ENCODE measurements at regions not wholly inside any gene's neighbourhood (a gene's known extent, or its start where the extent isn't known, plus 50 kb on each side); places are given as distances from the start of the nearest gene placed in this dataset.

- H3K36me3 ChIP-seq (ENCODE audit: control insufficient read depth, insufficient read depth, low read length), result no peaks in the 10 kb centered on the region
- no peak overlapping the region for H3K4me3 ChIP-seq (ENCODE audit: low read length)
- no peaks in the 10 kb centered on the region for H3K9me3 ChIP-seq (ENCODE audit: control insufficient read depth, low read length)
- H3K27me3 ChIP-seq (ENCODE audit: control insufficient read depth, insufficient read depth, low read length), result no peaks in the 10 kb centered on the region
- H3K9ac ChIP-seq (ENCODE audit: low read length), result no peak overlapping the region
- H3K4me1 ChIP-seq (ENCODE audit: control insufficient read depth, insufficient read depth, low read length), result no peaks in the 10 kb centered on the region
Measured at GRCh38 chr9:86893811-86894490, 53.4 kb downstream of the GAS1 start.

GRCh38 chr9:86892576-86892975 lies 54.7 kb downstream of the GAS1 start:
- no peaks in the 10 kb centered on the region for H3K27me3 ChIP-seq (ENCODE audit: control insufficient read depth, insufficient read depth, low read length)
- H3K4me1 ChIP-seq (ENCODE audit: control insufficient read depth, insufficient read depth, low read length), result no peaks in the 10 kb centered on the region
- no peaks in the 10 kb centered on the region for H3K9me3 ChIP-seq (ENCODE audit: control insufficient read depth, low read length)
- H3K4me3 ChIP-seq (ENCODE audit: low read length), result no peak overlapping the region
- H3K36me3 ChIP-seq (ENCODE audit: control insufficient read depth, insufficient read depth, low read length), result no peaks in the 10 kb centered on the region
- no peak overlapping the region for H3K9ac ChIP-seq (ENCODE audit: low read length)

- Histone ChIP-seq H3K9ac (ENCODE audit: low read length) (no peak overlapping the region), H3K9me3 (ENCODE audit: control insufficient read depth, low read length) (no peaks in the 10 kb centered on the region), H3K4me1 (ENCODE audit: control insufficient read depth, insufficient read depth, low read length) (no peaks in the 10 kb centered on the region), H3K4me3 (ENCODE audit: low read length) (no peak overlapping the region), H3K36me3 (ENCODE audit: control insufficient read depth, insufficient read depth, low read length) (no peaks in the 10 kb centered on the region), H3K27me3 (ENCODE audit: control insufficient read depth, insufficient read depth, low read length) (no peaks in the 10 kb centered on the region)
Measured at GRCh38 chr9:86891886-86892437, 55.3 kb downstream of the GAS1 start.

DNA sequence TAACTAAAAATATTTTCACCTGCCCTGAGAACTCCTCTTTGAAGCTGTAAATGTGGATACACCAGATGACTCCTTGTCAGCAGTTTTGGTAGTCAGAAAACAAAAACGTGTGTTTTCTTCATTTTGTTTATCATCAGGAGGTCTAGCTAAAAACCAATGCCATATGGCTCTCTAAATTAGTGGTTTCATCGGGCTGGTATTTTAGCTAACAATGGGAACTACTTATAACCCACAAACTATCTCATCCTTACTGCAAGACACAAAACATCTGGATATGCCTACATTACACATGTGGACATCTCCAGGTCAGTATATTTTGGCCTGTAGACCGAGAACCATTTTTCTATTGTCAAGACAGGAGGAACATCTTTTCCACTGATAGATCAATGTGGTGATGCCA lies 56.2 kb downstream of the GAS1 start:
- Histone ChIP-seq H3K9me3 (ENCODE audit: control insufficient read depth, low read length) (no peaks in the 10 kb centered on the region), H3K36me3 (ENCODE audit: control insufficient read depth, insufficient read depth, low read length) (no peaks in the 10 kb centered on the region), H3K4me1 (ENCODE audit: control insufficient read depth, insufficient read depth, low read length) (no peaks in the 10 kb centered on the region), H3K27me3 (ENCODE audit: control insufficient read depth, insufficient read depth, low read length) (no peaks in the 10 kb centered on the region), H3K9ac (ENCODE audit: low read length) (no peak overlapping the region), H3K4me3 (ENCODE audit: low read length) (no peak overlapping the region)

DNA sequence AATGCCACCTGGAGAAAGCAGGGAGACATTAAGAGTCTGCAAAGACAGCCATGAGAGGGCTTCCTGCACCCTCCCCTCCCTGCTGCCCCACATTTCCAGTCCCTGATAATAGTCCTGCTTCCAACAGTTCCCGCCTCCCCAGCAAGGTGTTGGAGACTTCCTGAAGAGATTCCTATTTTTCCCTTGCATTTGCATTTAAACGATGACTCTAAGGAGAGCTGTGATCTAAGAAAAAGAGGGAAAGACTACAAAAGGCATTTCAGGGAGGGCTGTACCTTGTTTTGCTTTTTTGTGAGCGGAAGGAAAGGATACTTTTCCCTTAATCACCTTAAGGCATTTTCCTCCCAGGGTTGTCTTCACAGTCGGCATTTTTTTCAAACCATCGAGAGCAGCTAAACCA lies 62.1 kb downstream of the GAS1 start:
- H3K36me3 ChIP-seq (ENCODE audit: control insufficient read depth, insufficient read depth, low read length), result no peaks in the 10 kb centered on the region
- no peaks in the 10 kb centered on the region for H3K4me1 ChIP-seq (ENCODE audit: control insufficient read depth, insufficient read depth, low read length)
- no peaks in the 10 kb centered on the region for H3K27me3 ChIP-seq (ENCODE audit: control insufficient read depth, insufficient read depth, low read length)
- H3K4me3 ChIP-seq (ENCODE audit: low read length), result no peak overlapping the region
- H3K9me3 ChIP-seq (ENCODE audit: control insufficient read depth, low read length), result no peaks in the 10 kb centered on the region
- H3K9ac ChIP-seq (ENCODE audit: low read length), result no peak overlapping the region

GRCh38 chr9:86876621-86877196 lies 70.6 kb downstream of the GAS1 start:
- Histone ChIP-seq H3K4me1 (ENCODE audit: control insufficient read depth, insufficient read depth, low read length) (no peaks in the 10 kb centered on the region), H3K9me3 (ENCODE audit: control insufficient read depth, low read length) (no peaks in the 10 kb centered on the region), H3K4me3 (ENCODE audit: low read length) (no peak overlapping the region), H3K9ac (ENCODE audit: low read length) (no peak overlapping the region), H3K36me3 (ENCODE audit: control insufficient read depth, insufficient read depth, low read length) (no peaks in the 10 kb centered on the region), H3K27me3 (ENCODE audit: control insufficient read depth, insufficient read depth, low read length) (no peaks in the 10 kb centered on the region)

DNA sequence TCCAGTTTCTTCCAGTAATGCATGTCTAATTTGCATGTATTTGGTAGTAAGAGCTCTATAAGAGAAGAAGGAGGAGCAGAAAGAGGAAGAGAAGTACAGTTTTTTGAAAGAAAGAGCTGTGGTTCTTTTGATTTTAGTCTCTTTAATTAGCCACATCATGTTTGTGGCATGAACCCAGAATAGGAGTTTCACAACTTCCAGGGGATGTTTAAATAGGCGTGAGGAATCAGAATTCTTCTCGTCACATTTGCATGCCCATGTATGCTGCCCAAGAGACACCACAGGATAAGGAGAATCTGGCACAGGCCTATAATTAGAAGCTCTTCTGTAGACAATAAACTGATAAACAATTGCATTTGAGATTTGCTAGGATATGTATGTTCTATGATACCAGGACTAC lies 78.7 kb downstream of the GAS1 start:
- Histone ChIP-seq H3K36me3 (ENCODE audit: control insufficient read depth, insufficient read depth, low read length) (no peaks in the 10 kb centered on the region), H3K9me3 (ENCODE audit: control insufficient read depth, low read length) (no peaks in the 10 kb centered on the region), H3K27me3 (ENCODE audit: control insufficient read depth, insufficient read depth, low read length) (no peaks in the 10 kb centered on the region), H3K9ac (ENCODE audit: low read length) (no peak overlapping the region), H3K4me1 (ENCODE audit: control insufficient read depth, insufficient read depth, low read length) (no peaks in the 10 kb centered on the region), H3K4me3 (ENCODE audit: low read length) (no peak overlapping the region)

DNA sequence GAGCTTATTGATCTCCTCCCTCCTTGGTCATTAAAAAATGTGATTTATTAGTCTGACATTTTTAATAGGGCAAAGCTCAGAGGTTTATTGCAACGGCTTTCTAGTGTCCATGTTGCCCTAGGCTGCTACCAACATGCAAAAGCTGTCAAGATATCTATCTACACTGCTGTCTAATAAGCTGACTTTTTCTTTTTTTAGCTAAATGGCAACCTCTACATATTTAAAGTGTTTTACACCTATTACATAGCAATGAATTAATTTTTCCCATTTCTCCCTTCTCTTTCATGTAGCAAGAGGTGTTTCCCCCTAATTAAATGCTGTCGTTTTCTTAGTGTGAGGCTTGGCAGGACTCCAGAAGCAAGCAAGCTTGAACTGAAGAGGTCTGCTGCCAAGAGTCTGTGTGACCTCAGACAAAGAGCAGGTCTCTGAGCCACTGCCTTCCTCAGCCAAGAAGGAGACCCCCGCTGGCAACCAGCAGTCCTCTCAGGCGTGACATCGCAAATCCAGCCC lies 79.4 kb downstream of the GAS1 start:
- Histone ChIP-seq H3K9ac (ENCODE audit: low read length) (no peak overlapping the region), H3K4me1 (ENCODE audit: control insufficient read depth, insufficient read depth, low read length) (no peaks in the 10 kb centered on the region), H3K27me3 (ENCODE audit: control insufficient read depth, insufficient read depth, low read length) (no peaks in the 10 kb centered on the region), H3K4me3 (ENCODE audit: low read length) (no peak overlapping the region), H3K9me3 (ENCODE audit: control insufficient read depth, low read length) (no peaks in the 10 kb centered on the region), H3K36me3 (ENCODE audit: control insufficient read depth, insufficient read depth, low read length) (no peaks in the 10 kb centered on the region)

- Histone ChIP-seq H3K27me3 (ENCODE audit: control insufficient read depth, insufficient read depth, low read length) (no peaks in the 10 kb centered on the region), H3K4me3 (ENCODE audit: low read length) (no peak overlapping the region), H3K4me1 (ENCODE audit: control insufficient read depth, insufficient read depth, low read length) (no peaks in the 10 kb centered on the region), H3K9me3 (ENCODE audit: control insufficient read depth, low read length) (no peaks in the 10 kb centered on the region), H3K36me3 (ENCODE audit: control insufficient read depth, insufficient read depth, low read length) (no peaks in the 10 kb centered on the region), H3K9ac (ENCODE audit: low read length) (no peak overlapping the region)
Measured at GRCh38 chr9:86865952-86866351, 81.4 kb downstream of the GAS1 start.

- Histone ChIP-seq H3K9me3 (ENCODE audit: control insufficient read depth, low read length) (no peaks in the 10 kb centered on the region), H3K4me3 (ENCODE audit: low read length) (no peak overlapping the region), H3K9ac (ENCODE audit: low read length) (no peak overlapping the region), H3K4me1 (ENCODE audit: control insufficient read depth, insufficient read depth, low read length) (no peaks in the 10 kb centered on the region), H3K27me3 (ENCODE audit: control insufficient read depth, insufficient read depth, low read length) (no peaks in the 10 kb centered on the region), H3K36me3 (ENCODE audit: control insufficient read depth, insufficient read depth, low read length) (no peaks in the 10 kb centered on the region)
Measured at GRCh38 chr9:86860006-86860405, 87.3 kb downstream of the GAS1 start.

DNA sequence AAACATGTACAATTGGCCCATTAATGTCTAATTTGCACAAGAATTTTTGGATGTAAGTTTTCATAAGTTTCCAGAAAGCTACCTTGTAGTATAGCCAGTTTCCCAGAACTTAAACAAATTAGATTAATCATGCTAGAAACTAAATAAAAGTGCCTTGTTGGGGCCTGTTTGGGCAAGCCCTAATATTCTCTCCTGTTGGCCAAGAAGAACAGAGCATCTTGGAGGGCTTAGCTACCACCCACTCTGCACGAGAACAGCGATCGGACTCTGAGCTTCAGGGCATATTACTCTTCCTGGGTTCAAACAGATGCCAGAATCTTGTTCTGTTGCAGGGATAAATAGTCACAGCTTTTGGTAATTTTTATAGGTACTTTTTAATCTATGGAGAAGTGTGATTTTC lies 88.2 kb downstream of the GAS1 start:
- H3K9me3 ChIP-seq (ENCODE audit: control insufficient read depth, low read length), result no peaks in the 10 kb centered on the region
- H3K27me3 ChIP-seq (ENCODE audit: control insufficient read depth, insufficient read depth, low read length), result no peaks in the 10 kb centered on the region
- H3K36me3 ChIP-seq (ENCODE audit: control insufficient read depth, insufficient read depth, low read length), result no peaks in the 10 kb centered on the region
- no peak overlapping the region for H3K9ac ChIP-seq (ENCODE audit: low read length)
- no peaks in the 10 kb centered on the region for H3K4me1 ChIP-seq (ENCODE audit: control insufficient read depth, insufficient read depth, low read length)
- no peak overlapping the region for H3K4me3 ChIP-seq (ENCODE audit: low read length)

DNA sequence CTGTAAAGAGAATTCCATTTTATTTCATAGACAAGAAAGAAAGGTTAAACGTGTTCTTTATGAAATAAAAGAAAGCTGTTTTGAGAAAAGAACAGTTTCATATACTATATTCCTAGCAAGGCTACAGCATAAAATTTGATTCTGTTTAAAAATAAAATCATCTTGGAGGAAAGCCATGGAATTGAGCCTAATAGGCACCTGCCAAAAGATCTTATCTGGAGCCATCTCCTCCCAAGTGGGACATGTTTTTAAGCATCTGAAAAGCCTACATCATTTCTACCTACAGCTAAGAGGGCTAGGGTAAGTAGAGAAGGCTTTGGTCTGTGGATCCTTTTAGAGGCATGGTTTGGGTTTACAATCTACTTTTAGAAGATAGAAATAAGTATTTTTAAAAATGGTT lies 89.3 kb downstream of the GAS1 start:
- Histone ChIP-seq H3K36me3 (ENCODE audit: control insufficient read depth, insufficient read depth, low read length) (no peaks in the 10 kb centered on the region), H3K4me3 (ENCODE audit: low read length) (no peak overlapping the region), H3K27me3 (ENCODE audit: control insufficient read depth, insufficient read depth, low read length) (no peaks in the 10 kb centered on the region), H3K9ac (ENCODE audit: low read length) (no peak overlapping the region), H3K4me1 (ENCODE audit: control insufficient read depth, insufficient read depth, low read length) (no peaks in the 10 kb centered on the region), H3K9me3 (ENCODE audit: control insufficient read depth, low read length) (no peaks in the 10 kb centered on the region)
